ENCODE measurements at regions not wholly inside any gene's neighbourhood (a gene's known extent, or its start where the extent isn't known, plus 50 kb on each side); places are given as distances from the start of the nearest gene placed in this dataset.

- no peak overlapping the region for H3K27ac ChIP-seq
- DNase-seq (ENCODE audit: low read depth, low spot score) = no peak
Measured at GRCh38 chr10:110373857-110374654, 69.3 kb upstream of the SMNDC1 start.

GRCh38 chr10:110375121-110375520 is 70.4 kb upstream of the SMNDC1 start:
- DNase-seq (ENCODE audit: low read depth, low spot score) = no peak

GRCh38 chr10:110376021-110376766 is 71.5 kb upstream of the SMNDC1 start:
- no peak for DNase-seq (ENCODE audit: low read depth, low spot score)
- no peak overlapping the region for H3K27ac ChIP-seq

More at GRCh38 chr10:110375121-110375520, 70.4 kb upstream of the SMNDC1 start:
- no peak overlapping the region for H3K27ac ChIP-seq

- no peak overlapping the region for H3K27ac ChIP-seq
- no peak for DNase-seq (ENCODE audit: low read depth, low spot score)
Measured at GRCh38 chr10:110376767-110377160, 72.0 kb upstream of the SMNDC1 start.

GRCh38 chr10:110378006-110378405 is 73.3 kb upstream of the SMNDC1 start:
- DNase-seq (ENCODE audit: low read depth, low spot score) = no peak
- no peak overlapping the region for H3K27ac ChIP-seq

GRCh38 chr10:110378533-110379108 is 73.9 kb upstream of the SMNDC1 start:
- no peak overlapping the region for H3K27ac ChIP-seq
- no peak for DNase-seq (ENCODE audit: low read depth, low spot score)

- DNase-seq (ENCODE audit: low read depth, low spot score) = no peak
- H3K27ac ChIP-seq = no peak overlapping the region
Measured at GRCh38 chr10:110379831-110380230, 75.1 kb upstream of the SMNDC1 start.

GRCh38 chr10:110380293-110380692 is 75.6 kb upstream of the SMNDC1 start:
- no peak for DNase-seq (ENCODE audit: low read depth, low spot score)
- no peak overlapping the region for H3K27ac ChIP-seq

GRCh38 chr10:110382695-110383094 is 78.0 kb upstream of the SMNDC1 start:
- DNase-seq (ENCODE audit: low read depth, low spot score) = no peak
- H3K27ac ChIP-seq = no peak overlapping the region

GRCh38 chr10:110387617-110387982 is 82.9 kb upstream of the SMNDC1 start:
- no peak overlapping the region for H3K27ac ChIP-seq
- DNase-seq (ENCODE audit: low read depth, low spot score) = no peak

- DNase-seq (ENCODE audit: low read depth, low spot score) = no peak
- no peak overlapping the region for H3K27ac ChIP-seq
Measured at GRCh38 chr10:110387983-110388686, 83.4 kb upstream of the SMNDC1 start.

GRCh38 chr10:110388687-110389052 is 84.0 kb upstream of the SMNDC1 start:
- no peak for DNase-seq (ENCODE audit: low read depth, low spot score)
- no peak overlapping the region for H3K27ac ChIP-seq

- H3K27ac ChIP-seq = no peak overlapping the region
- DNase-seq (ENCODE audit: low read depth, low spot score) = no peak
Measured at GRCh38 chr10:110389255-110389654, 84.5 kb upstream of the SMNDC1 start.

- H3K27ac ChIP-seq = no peak overlapping the region
- DNase-seq (ENCODE audit: low read depth, low spot score) = no peak
Measured at GRCh38 chr10:110391541-110391940, 86.8 kb upstream of the SMNDC1 start.

GRCh38 chr10:110392121-110392520 is 87.4 kb upstream of the SMNDC1 start:
- H3K27ac ChIP-seq = no peak overlapping the region
- no peak for DNase-seq (ENCODE audit: low read depth, low spot score)

- no peak for DNase-seq (ENCODE audit: low read depth, low spot score)
- no peak overlapping the region for H3K27ac ChIP-seq
Measured at GRCh38 chr10:110392868-110393740, 88.4 kb upstream of the SMNDC1 start.

GRCh38 chr10:110393866-110394265 is 89.1 kb upstream of the SMNDC1 start:
- DNase-seq (ENCODE audit: low read depth, low spot score) = no peak
- H3K27ac ChIP-seq = no peak overlapping the region

- no peak for DNase-seq (ENCODE audit: low read depth, low spot score)
- H3K27ac ChIP-seq = no peak overlapping the region
Measured at GRCh38 chr10:110394296-110394695, 89.6 kb upstream of the SMNDC1 start.

- H3K27ac ChIP-seq = no peak overlapping the region
- no peak for DNase-seq (ENCODE audit: low read depth, low spot score)
Measured at GRCh38 chr10:110394898-110395297, 90.2 kb upstream of the SMNDC1 start.

Data from epithelial cell of prostate (primary cell).